ENCODE measurements at regions not wholly inside any gene's neighbourhood (a gene's known extent, or its start where the extent isn't known, plus 50 kb on each side); places are given as distances from the start of the nearest gene placed in this dataset.
"Not testable (repeated sequence)": the region's sequence is repeated elsewhere in the genome, so short reads cannot be mapped to it uniquely, and the experiment has no call there.

GRCh38 chr6:150456466-150456865 is 87.7 kb downstream of the IYD start:
- DNase-seq (ENCODE audit: low read depth), result no peak
- H3K4me3 ChIP-seq (ENCODE audit: low read depth, low read length), result no peak overlapping the region

GRCh38 chr6:150456902-150457643 is 88.3 kb downstream of the IYD start:
- H3K4me3 ChIP-seq (ENCODE audit: low read depth, low read length), result no peak overlapping the region
- no peak for DNase-seq (ENCODE audit: low read depth)

- DNase-seq (ENCODE audit: low read depth), result no peak
- no peak overlapping the region for H3K4me3 ChIP-seq (ENCODE audit: low read depth, low read length)
These were observed 89.8 kb downstream of the IYD start for GRCh38 chr6:150458579-150458978.

GRCh38 chr6:150463852-150464251 is 95.0 kb downstream of the IYD start:
- no peak for DNase-seq (ENCODE audit: low read depth)
- H3K4me3 ChIP-seq (ENCODE audit: low read depth, low read length), result no peak overlapping the region

DNA sequence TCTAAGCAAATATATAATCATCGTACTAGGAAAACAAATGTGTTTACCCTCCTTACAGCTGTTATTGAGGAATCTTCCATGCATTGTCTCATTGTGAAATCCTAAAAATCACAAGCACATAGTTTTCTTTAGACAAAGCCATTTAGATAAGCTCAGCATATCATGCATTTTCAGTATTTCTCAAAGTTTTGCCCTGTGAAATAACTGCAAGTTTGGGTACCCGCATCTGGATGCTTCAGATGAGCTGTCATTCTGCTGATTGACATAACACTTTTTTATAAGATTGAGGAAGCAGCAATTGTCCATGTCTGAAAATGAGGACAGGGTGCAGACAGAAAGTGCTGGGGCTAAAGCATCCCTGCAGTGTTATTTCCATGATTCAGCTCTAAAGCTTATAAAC is 96.2 kb downstream of the IYD start:
- DNase-seq (ENCODE audit: low read depth), result no peak
- no peak overlapping the region for H3K4me3 ChIP-seq (ENCODE audit: low read depth, low read length)

DNA sequence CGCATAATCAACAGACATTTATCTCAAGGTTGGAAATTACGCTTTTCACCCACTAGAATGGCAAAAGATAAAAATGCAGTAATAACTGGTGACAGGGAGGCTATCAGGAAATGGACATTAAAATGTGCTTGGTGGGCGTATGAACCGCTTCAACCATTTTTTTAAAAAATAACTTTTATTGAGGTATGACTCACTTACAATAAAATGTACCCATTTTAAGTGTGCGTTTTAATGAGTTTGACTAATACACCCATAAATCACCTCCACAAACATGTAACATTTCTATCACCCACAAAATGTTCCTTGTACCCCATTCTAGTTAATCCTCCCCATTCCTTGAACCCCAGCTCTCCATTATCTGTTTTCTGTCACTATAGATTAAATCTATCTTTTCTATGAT is 96.8 kb downstream of the IYD start:
- no peak for DNase-seq (ENCODE audit: low read depth)
- no peak overlapping the region for H3K4me3 ChIP-seq (ENCODE audit: low read depth, low read length)

DNA sequence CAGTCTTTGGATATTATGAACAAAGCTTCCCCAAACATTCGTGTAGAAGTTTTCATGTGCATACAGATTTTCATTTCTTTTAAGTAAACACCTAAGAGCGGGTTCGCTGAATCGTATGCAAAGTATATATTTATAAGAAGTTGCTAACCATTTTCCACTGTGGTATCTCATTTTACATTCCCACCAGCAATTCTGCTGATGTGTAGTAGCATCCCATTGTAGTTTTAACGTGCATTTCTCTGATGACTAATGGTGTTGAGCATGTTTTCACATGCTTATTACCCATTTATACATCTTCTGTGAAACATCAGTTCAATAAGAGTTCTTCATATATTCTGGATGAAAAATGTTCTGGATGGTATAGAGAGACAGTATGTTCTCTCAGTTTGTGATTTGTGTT is 97.4 kb downstream of the IYD start:
- no peak overlapping the region for H3K4me3 ChIP-seq (ENCODE audit: low read depth, low read length)
- no peak for DNase-seq (ENCODE audit: low read depth)

DNA sequence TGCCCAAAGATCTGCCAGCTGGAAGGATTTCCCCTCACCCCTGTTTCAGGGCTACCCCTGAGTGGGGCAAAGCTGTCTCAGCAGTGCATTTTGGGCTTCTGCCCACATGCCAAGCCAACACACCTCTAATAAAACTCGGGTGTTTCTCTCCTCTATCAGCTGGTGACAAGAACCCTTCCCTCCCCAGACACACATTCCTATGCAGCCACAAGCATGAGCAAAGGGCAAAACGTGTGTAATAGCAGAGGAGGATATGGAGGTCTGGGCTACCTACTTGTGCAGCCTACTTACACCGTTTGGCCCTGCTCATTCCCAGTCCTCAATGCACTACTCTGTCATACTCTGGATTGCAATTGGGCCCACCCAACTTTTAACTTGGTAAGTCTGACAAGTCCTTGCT is 101.3 kb downstream of the IYD start:
- no peak for DNase-seq (ENCODE audit: low read depth)
- H3K4me3 ChIP-seq (ENCODE audit: low read depth, low read length), result no peak overlapping the region

- no peak for DNase-seq (ENCODE audit: low read depth)
- no peak overlapping the region for H3K4me3 ChIP-seq (ENCODE audit: low read depth, low read length)
These were observed 102.3 kb downstream of the IYD start for GRCh38 chr6:150470960-150471665.

- DNase-seq (ENCODE audit: low read depth), result no peak
- H3K4me3 ChIP-seq (ENCODE audit: low read depth, low read length), result no peak overlapping the region
These were observed 110.1 kb downstream of the IYD start for GRCh38 chr6:150478656-150479545.

DNA sequence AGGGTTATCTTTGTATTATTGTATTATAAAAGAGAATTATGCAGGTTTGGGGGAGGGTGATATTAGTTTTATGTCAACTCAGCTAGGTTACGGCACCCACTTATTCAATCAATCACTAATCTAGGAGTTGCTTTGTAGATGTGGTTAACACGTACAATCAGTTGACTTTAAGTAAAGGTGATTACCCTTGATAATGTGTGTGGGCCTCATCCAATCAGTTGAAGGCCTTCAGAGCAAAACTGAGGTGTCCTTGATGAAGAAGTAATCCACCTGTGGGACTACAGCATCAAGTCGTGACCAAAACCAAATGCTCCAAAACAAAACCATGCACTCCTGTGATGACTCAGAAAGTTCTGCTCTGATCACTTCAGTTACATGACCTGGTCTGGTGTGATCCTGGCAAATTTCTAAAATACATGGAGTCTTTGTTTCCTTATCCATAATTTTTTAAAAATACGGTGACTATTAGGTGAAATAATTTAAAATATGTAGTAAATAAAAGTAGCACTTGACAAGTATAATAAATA is 114.1 kb downstream of the IYD start:
- DNase-seq (ENCODE audit: low read depth), result no peak
- H3K4me3 ChIP-seq (ENCODE audit: low read depth, low read length), result no peak overlapping the region

GRCh38 chr6:150485161-150485958 is 114.3 kb upstream of the PLEKHG1 start:
- no peak overlapping the region for H3K4me3 ChIP-seq (ENCODE audit: low read depth, low read length)
- DNase-seq (ENCODE audit: low read depth), result no peak

DNA sequence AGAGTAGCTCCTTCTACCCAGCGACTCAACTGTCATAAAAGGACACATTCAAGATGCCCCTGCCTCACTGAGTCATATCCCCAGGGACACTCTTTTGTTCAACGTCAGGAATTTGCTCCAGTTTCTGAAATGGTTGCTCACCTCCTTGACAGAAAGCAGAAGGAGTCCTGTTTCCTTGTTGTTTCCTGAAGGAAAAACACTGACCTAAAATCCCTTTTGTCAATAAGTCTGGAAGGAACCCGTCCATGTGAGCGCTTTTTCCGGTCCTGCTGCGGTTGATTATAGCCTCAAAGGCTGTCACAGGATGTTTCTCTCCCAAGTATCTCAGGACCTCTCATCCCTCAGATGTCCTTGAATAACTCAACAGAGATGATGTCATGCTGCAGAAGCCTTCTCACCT is 113.6 kb upstream of the PLEKHG1 start:
- H3K4me3 ChIP-seq (ENCODE audit: low read depth, low read length), result no peak overlapping the region
- DNase-seq (ENCODE audit: low read depth), result no peak

DNA sequence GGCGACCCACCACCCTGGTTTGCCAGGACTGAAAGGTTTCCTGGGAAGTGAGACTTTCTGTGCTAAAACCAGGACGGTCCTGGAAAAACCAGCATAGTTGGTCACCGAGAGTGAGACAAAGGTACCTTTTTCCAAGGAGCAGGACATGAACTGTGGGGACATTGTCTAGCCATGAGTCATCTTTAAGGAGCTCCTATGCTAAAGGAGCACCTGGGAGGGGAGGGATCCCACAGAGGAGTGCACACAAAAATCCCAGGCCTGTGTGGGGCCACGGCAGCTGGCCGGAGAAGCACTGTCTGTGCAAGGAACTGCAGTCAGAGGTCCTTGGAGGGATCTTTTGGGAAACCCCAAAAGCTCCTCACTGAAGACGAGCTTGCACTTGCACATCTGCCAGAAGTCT is 109.1 kb upstream of the PLEKHG1 start:
- DNase-seq (ENCODE audit: low read depth), result no peak
- H3K4me3 ChIP-seq (ENCODE audit: low read depth, low read length), result no peak overlapping the region

DNA sequence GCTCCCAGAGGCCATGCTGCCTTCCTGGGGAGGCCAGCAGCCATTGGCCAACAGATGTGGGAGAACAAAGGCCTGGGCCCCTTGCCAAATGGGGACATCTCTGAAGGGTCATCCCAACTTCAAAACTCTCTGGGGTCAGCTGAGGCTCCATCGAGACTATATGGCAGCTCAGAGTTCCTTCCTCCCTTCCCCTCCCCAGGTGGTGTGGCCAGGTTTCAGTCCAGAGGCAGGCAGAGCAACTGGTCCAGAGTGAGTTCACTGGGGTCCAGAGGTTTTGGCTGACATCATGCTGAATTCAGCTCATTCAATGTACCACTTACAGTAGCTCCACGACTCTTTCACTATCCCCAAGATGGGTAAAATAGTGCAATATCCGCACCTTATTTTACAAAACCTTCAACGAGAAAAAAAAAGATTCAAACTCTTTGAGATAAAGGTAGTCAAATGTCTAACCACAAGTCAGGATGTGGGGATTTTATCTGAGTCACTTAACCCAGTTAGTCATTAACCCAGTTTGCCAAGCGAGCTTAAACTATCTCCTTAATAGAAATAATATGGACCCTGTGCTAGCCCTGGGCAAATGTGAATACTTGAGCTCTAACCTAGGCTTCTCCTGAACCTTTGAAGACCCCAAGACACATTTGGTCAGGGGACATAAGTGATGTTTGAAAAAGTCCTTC is 108.4 kb upstream of the PLEKHG1 start:
- no peak for DNase-seq (ENCODE audit: low read depth)

DNA sequence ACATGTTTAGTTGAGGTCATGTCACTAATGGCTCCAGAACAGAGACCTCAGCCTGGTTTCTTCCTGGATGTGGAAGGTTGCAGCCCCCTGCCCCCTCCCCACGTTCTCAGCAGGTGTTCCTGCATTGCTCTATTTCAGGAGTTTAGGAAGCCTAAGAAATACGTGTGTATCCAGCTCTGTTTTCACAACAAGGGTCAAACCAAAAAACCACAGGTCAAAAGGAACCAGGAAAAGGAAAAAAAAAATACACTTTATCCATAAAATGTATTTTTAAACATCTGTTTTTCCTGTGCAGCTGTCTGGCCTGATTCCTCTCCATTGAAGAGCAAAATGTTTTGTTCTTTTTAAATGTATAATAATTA is 107.9 kb upstream of the PLEKHG1 start:
- no peak for DNase-seq (ENCODE audit: low read depth)
- H3K4me3 ChIP-seq (ENCODE audit: low read depth, low read length), result no peak overlapping the region

More for the DNA sequence above, 108.4 kb upstream of the PLEKHG1 start:
- no peak overlapping the region for H3K4me3 ChIP-seq (ENCODE audit: low read depth, low read length)

DNA sequence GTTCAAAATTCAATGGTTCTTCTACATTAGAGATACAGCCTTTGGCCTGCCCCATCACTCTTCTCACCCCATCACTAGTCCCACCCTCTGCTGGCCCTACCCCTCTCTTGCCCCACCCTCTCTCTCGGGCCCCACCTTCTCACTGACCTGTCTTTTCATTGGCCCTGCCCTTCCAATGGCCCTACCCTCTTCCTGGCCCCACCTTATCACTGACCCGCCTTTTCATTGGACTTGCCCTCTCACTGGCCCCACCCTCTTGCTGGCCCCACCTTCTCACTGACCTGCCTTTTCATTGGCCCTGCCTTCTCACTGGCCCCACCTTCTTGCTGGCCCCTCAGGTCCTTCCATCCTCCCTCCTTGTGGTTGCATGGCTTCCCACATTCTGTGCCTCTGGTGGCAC is 107.2 kb upstream of the PLEKHG1 start:
- no peak overlapping the region for H3K4me3 ChIP-seq (ENCODE audit: low read depth, low read length)
- no peak for DNase-seq (ENCODE audit: low read depth)

DNA sequence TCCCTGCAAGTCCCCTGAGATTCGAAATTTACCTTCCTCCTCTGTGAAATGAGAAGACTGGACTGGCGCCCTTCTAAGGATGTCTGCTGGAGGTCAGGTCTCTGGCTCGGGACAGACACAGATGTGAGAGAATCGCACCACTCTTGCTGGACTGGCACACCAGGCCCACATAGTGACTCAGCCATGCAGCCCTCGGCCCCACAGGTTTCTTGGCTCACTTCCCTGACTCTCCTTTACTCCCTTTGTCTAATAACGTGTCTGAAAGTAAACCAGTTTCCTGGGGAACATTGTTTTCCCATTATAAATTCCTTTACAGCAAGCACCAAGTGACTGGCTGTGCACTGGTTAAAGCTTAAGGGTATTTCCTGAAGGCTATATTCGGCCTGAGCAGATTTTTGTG is 106.7 kb upstream of the PLEKHG1 start:
- no peak overlapping the region for H3K4me3 ChIP-seq (ENCODE audit: low read depth, low read length)
- DNase-seq (ENCODE audit: low read depth), result no peak

DNA sequence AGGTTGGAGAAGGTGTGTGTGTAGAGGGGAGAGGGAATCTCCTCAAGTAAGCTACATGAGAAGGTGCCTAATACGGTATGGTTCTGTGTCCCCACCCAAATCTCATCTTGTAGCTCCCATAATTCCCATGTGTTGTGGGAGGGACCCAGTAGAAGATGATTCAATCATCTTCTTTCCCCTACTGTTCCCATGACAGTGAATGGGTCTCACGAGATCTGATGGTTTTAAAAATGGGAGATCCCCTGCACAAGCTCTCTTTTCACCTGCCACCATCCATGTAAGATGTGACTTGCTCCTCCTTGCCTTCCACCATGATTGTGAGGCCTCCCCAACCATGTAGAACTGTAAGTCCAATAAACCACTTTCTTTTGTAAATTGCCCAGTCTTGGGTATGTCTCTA is 106.1 kb upstream of the PLEKHG1 start:
- H3K4me3 ChIP-seq (ENCODE audit: low read depth, low read length); DNase-seq (ENCODE audit: low read depth): not testable (repeated sequence)
